ENCODE measurements at regions not wholly inside any gene's neighbourhood (a gene's known extent, or its start where the extent isn't known, plus 50 kb on each side); places are given as distances from the start of the nearest gene placed in this dataset.
A peak's percentile ranks its signal among the peaks of the same experiment; 100 is the strongest.
"Not testable (repeated sequence)": the region's sequence is repeated elsewhere in the genome, so short reads cannot be mapped to it uniquely, and the experiment has no call there.

GRCh38 chr2:194549387-194549786 lies 1107.6 kb upstream of the SLC39A10 start:
- no peak for DNase-seq (ENCODE audit: low read depth)

- peak; percentile 38 for DNase-seq (ENCODE audit: low read depth)
Observed at GRCh38 chr2:194545978-194546377, 1111.0 kb upstream of the SLC39A10 start.

- no peak for DNase-seq (ENCODE audit: low read depth)
Observed at GRCh38 chr2:194539425-194539824, 1117.6 kb upstream of the SLC39A10 start.

- no peak for DNase-seq (ENCODE audit: low read depth)
Observed at GRCh38 chr2:194526121-194526520, 1130.9 kb upstream of the SLC39A10 start.

- DNase-seq (ENCODE audit: low read depth), result no peak
Observed at GRCh38 chr2:194514281-194514680, 1142.7 kb upstream of the SLC39A10 start.

GRCh38 chr2:194511070-194511469 lies 1146.0 kb upstream of the SLC39A10 start:
- DNase-seq (ENCODE audit: low read depth), result not testable (repeated sequence)

GRCh38 chr2:194504876-194505275 lies 1152.2 kb upstream of the SLC39A10 start:
- not testable (repeated sequence) for DNase-seq (ENCODE audit: low read depth)

- no peak for DNase-seq (ENCODE audit: low read depth)
Observed at GRCh38 chr2:194495046-194495445, 1162.0 kb upstream of the SLC39A10 start.

- no peak for DNase-seq (ENCODE audit: low read depth)
Observed at GRCh38 chr2:194494401-194494800, 1162.6 kb upstream of the SLC39A10 start.

- no peak for DNase-seq (ENCODE audit: low read depth)
Observed at GRCh38 chr2:194491409-194492115, 1165.5 kb upstream of the SLC39A10 start.

- no peak for DNase-seq (ENCODE audit: low read depth)
Observed at GRCh38 chr2:194486326-194486725, 1170.7 kb upstream of the SLC39A10 start.

GRCh38 chr2:194483041-194483440 lies 1174.0 kb upstream of the SLC39A10 start:
- no peak for DNase-seq (ENCODE audit: low read depth)

- DNase-seq (ENCODE audit: low read depth), result no peak
Observed at GRCh38 chr2:194465641-194466040, 1191.4 kb upstream of the SLC39A10 start.

GRCh38 chr2:194464964-194465638 lies 1191.9 kb upstream of the SLC39A10 start:
- no peak for DNase-seq (ENCODE audit: low read depth)

GRCh38 chr2:194462883-194463282 lies 1194.1 kb upstream of the SLC39A10 start:
- not testable (repeated sequence) for DNase-seq (ENCODE audit: low read depth)

- no peak for DNase-seq (ENCODE audit: low read depth)
Observed at GRCh38 chr2:194455358-194455757, 1201.7 kb upstream of the SLC39A10 start.

- DNase-seq (ENCODE audit: low read depth), result no peak
Observed at GRCh38 chr2:194452504-194452903, 1204.5 kb upstream of the SLC39A10 start.

GRCh38 chr2:194445226-194445625 lies 1211.8 kb upstream of the SLC39A10 start:
- DNase-seq (ENCODE audit: low read depth), result no peak

GRCh38 chr2:194443926-194444325 lies 1213.1 kb upstream of the SLC39A10 start:
- no peak for DNase-seq (ENCODE audit: low read depth)

GRCh38 chr2:194424683-194425209 lies 1232.3 kb upstream of the SLC39A10 start:
- no peak for DNase-seq (ENCODE audit: low read depth)

- DNase-seq (ENCODE audit: low read depth), result no peak
Observed at GRCh38 chr2:194411221-194411620, 1245.8 kb upstream of the SLC39A10 start.

GRCh38 chr2:194395818-194396217 lies 1261.2 kb upstream of the SLC39A10 start:
- DNase-seq (ENCODE audit: low read depth), result no peak

- no peak for DNase-seq (ENCODE audit: low read depth)
Observed at GRCh38 chr2:194385376-194385775, 1271.7 kb upstream of the SLC39A10 start.
